Thoracic aorta (tissue), 2 donors: ENCODE measurements at regions not wholly inside any gene's neighbourhood (a gene's known extent, or its start where the extent isn't known, plus 50 kb on each side); places are given as distances from the start of the nearest gene placed in this dataset.

Source experiments
- ATAC-seq: fragments of 150-250 bp; one replicate; pipeline ENCODE4 v1.8.0; 2017; ENCODE audit warnings: low read depth; ENCODE audit not compliant: insufficient number of reproducible peaks, low FRiP score
- DNase-seq: peaks from one replicate; pipeline ENCODE4 v3.0.0-alpha.2; 2020; ENCODE audit warnings: low spot score
- H3K27ac ChIP-seq, 2 donors: fragments of 200-600 bp; sonication (generic); 1 replicate in 1 of 2; 2 replicates in 1 of 2; pipeline ENCODE4 v1.5.1; 2016; ENCODE audit warnings: mild to moderate bottlenecking in 2 of 2, moderate library complexity in 2 of 2
- H3K27me3 ChIP-seq: fragments of 200-600 bp; sonication (generic); replicated peaks from 2 replicates; pipeline ENCODE4 v1.6.0; 2016; ENCODE audit warnings: mild to moderate bottlenecking; ENCODE audit not compliant: insufficient read depth
- H3K36me3 ChIP-seq: fragments of 200-600 bp; sonication (generic); one replicate; pipeline ENCODE4 v1.5.1; 2016
- H3K4me1 ChIP-seq, 2 donors: fragments of 200-600 bp; sonication (generic); 1 replicate in 1 of 2; 2 replicates in 1 of 2; pipeline versions ENCODE4 v1.5.1 to v1.6.0; 2016; ENCODE audit warnings: low read depth in 2 of 2, mild to moderate bottlenecking in 1 of 2; ENCODE audit not compliant: control insufficient read depth in 1 of 2
- H3K4me3 ChIP-seq: fragments of 200-600 bp; sonication (generic); 2 replicates; pipeline ENCODE4 v1.5.1; 2016; ENCODE audit warnings: mild to moderate bottlenecking
- H3K9me3 ChIP-seq: fragments of 200-600 bp; sonication (generic); 2 replicates; pipeline ENCODE4 v1.5.1; 2016
- CTCF ChIP-seq: fragments of 200-600 bp; sonication (generic); IDR thresholded peaks from one replicate; pipeline ENCODE4 v1.5.1; 2019; ENCODE audit warnings: antibody characterized with exemption

GRCh38 chr5:166267907-166268306 is 2023.5 kb upstream of the WWC1 start:
- Histone ChIP-seq H3K27ac (no peak overlapping the region), H3K4me3 (no peak overlapping the region), H3K27me3 (no peaks in the 10 kb centered on the region), H3K4me1 (no peaks in the 10 kb centered on the region), H3K36me3 (no peaks in the 10 kb centered on the region), H3K9me3 (no peaks in the 10 kb centered on the region)
- ATAC-seq = no peak
- no peak for DNase-seq
- no peak for TF ChIP-seq CTCF

GRCh38 chr5:166270712-166271111 is 2020.7 kb upstream of the WWC1 start:
- H3K4me3 ChIP-seq = no peak overlapping the region
- no peak for TF ChIP-seq CTCF
- H3K27me3 ChIP-seq = no peaks in the 10 kb centered on the region
- no peaks in the 10 kb centered on the region for H3K4me1 ChIP-seq
- no peaks in the 10 kb centered on the region for H3K36me3 ChIP-seq
- no peak overlapping the region for H3K27ac ChIP-seq
- DNase-seq = no peak
- no peak for ATAC-seq
- H3K9me3 ChIP-seq = no peaks in the 10 kb centered on the region

DNA sequence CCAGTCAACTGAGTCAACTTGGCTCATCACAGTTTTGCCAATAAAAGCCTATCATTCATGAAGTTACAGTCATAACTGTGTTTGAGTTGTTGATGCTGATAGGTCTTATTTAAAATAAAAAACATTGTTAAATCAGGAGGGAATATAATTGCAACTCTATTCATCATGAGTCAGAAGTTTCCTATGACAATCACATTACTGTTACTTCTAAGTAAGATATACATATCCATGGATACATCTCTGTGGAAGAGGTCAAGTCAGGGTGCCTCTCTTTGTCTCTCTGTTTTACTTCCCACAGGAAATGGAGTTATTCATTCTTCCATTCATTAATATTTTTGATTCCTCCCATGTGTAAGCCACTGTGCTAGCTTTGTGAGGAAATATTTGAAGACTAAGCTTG is 2015.4 kb upstream of the WWC1 start:
- DNase-seq = no peak
- no peaks in the 10 kb centered on the region for H3K9me3 ChIP-seq
- no peaks in the 10 kb centered on the region for H3K36me3 ChIP-seq
- H3K4me3 ChIP-seq = no peak overlapping the region
- no peak for TF ChIP-seq CTCF
- no peak for ATAC-seq
- H3K27me3 ChIP-seq = no peaks in the 10 kb centered on the region
- no peaks in the 10 kb centered on the region for H3K4me1 ChIP-seq
- no peak overlapping the region for H3K27ac ChIP-seq

GRCh38 chr5:166279828-166280227 is 2011.6 kb upstream of the WWC1 start:
- DNase-seq (no peak), ATAC-seq (no peak)
- TF ChIP-seq CTCF = no peak
- Histone ChIP-seq H3K4me3 (no peak overlapping the region), H3K36me3 (no peaks in the 10 kb centered on the region), H3K4me1 (no peaks in the 10 kb centered on the region), H3K27ac (no peak overlapping the region), H3K27me3 (no peaks in the 10 kb centered on the region), H3K9me3 (no peaks in the 10 kb centered on the region)

DNA sequence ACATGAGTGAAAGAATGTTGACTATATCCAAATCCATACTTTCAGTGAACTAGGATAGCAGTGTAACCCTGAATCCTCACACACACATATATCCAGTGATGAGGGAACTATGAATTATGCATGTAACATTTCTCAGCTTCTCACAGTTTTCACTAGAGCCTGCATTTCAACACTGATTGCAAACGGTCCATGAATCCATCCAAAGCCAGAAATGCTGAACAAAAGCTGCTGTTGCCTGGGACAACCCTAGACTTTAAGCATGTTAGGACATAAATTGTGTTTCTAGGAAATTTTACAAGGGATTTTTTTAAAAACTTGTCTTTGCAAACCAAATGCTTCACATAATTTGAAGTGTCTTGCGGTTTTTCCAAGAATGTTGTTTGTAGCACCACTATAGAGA is 2010.0 kb upstream of the WWC1 start:
- Histone ChIP-seq H3K4me3 (no peak overlapping the region), H3K4me1 (no peaks in the 10 kb centered on the region), H3K9me3 (no peaks in the 10 kb centered on the region), H3K27ac (no peak overlapping the region), H3K27me3 (no peaks in the 10 kb centered on the region), H3K36me3 (no peaks in the 10 kb centered on the region)
- DNase-seq = no peak
- no peak for TF ChIP-seq CTCF
- ATAC-seq = no peak
